HEK293 (cell line): ENCODE measurements at regions not wholly inside any gene's neighbourhood (a gene's known extent, or its start where the extent isn't known, plus 50 kb on each side); places are given as distances from the start of the nearest gene placed in this dataset.

Experiments used
- KLF9 ChIP-seq: fragments of 450-650 bp; formaldehyde crosslinking; IDR thresholded peaks from 2 replicates; pipeline ENCODE4 v1.5.1; 2016; ENCODE audit warnings: missing biosample characterization, missing genetic modification characterization, low read depth
- PRDM10 ChIP-seq: fragments of 450-650 bp; formaldehyde crosslinking; IDR thresholded peaks from 2 replicates; pipeline ENCODE4 v1.5.1; 2016; ENCODE audit warnings: missing biosample characterization, missing genetic modification characterization
- ZBTB7A ChIP-seq: fragments of 450-650 bp; formaldehyde crosslinking; IDR thresholded peaks from 2 replicates; pipeline ENCODE4 v1.5.1; 2016; ENCODE audit warnings: low read depth, missing biosample characterization, missing genetic modification characterization
- ZNF341 ChIP-seq: fragments of 450-650 bp; formaldehyde crosslinking; IDR thresholded peaks from 2 replicates; pipeline ENCODE4; 2016; ENCODE audit warnings: low read depth, missing biosample characterization, missing genetic modification characterization
- ZNF350 ChIP-seq: fragments of 450-650 bp; formaldehyde crosslinking; IDR thresholded peaks from 2 replicates; pipeline ENCODE4 v1.5.0; 2017; ENCODE audit warnings: missing biosample characterization, mild to moderate bottlenecking, missing genetic modification characterization
- ZNF561 ChIP-seq: fragments of 450-650 bp; IDR thresholded peaks from 2 replicates; pipeline ENCODE4 v1.5.1; 2018; ENCODE audit warnings: missing biosample characterization, missing genetic modification characterization, borderline replicate concordance
- ZNF658 ChIP-seq: fragments of 450-650 bp; formaldehyde crosslinking; IDR thresholded peaks from 2 replicates; pipeline ENCODE4; 2016; ENCODE audit warnings: missing biosample characterization, missing genetic modification characterization
- ZNF701 ChIP-seq: fragments of 450-650 bp; formaldehyde crosslinking; IDR thresholded peaks from 2 replicates; pipeline ENCODE4 v1.5.1; 2016; ENCODE audit warnings: missing biosample characterization, missing genetic modification characterization
- TF ChIP-seq, protein P1 (sequence below): fragments of 450-650 bp; formaldehyde crosslinking; IDR thresholded peaks from 2 replicates; pipeline ENCODE4 v1.5.1; 2016; ENCODE audit warnings: missing biosample characterization, missing genetic modification characterization

DNA sequence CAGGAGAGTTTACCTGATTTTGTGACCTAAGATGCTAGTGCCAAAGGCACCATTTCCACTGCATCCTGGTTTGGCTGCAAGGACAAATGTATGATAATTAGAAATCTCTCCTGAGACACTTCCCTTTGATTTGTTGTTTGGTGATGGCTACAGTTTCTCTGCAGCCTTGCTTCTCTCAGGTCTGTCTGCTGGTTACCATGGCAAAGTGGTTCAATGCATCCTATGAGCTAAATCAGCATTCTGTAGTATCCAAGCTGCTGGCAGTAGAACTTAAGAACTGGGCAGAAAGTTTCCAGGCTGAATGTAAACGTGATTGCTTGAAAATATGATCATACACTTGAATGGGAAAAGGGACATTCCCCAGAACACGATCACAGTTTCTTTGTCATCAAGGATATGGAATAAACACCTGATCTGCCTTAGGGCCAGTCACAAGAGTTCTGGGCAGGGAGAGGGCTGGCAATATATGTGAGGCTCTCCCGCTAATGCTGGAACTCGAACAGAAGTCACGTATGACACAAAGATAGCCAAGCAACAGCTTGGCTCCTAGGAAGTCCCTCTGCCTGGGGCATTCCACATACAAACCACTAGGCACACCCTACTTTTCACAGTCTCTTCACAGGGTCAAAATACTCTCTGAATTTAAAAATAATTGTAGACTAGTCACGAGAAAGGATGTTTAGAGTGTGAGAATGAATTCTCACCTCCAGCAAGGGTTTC, 138.1 kb upstream of the GRAMD2B start:
- TF ChIP-seq ZNF701 (tag by site-specific recombination) (no peak), ZNF658 (tag by site-specific recombination) (no peak), KLF9 (tag by site-specific recombination) (no peak), ZNF341 (no peak), ZNF561 (tag by site-specific recombination) (no peak), PRDM10 (tag by site-specific recombination) (no peak), ZNF350 (no peak), ZBTB7A (tag by site-specific recombination) (no peak)
- TF ChIP-seq, protein P1, sequence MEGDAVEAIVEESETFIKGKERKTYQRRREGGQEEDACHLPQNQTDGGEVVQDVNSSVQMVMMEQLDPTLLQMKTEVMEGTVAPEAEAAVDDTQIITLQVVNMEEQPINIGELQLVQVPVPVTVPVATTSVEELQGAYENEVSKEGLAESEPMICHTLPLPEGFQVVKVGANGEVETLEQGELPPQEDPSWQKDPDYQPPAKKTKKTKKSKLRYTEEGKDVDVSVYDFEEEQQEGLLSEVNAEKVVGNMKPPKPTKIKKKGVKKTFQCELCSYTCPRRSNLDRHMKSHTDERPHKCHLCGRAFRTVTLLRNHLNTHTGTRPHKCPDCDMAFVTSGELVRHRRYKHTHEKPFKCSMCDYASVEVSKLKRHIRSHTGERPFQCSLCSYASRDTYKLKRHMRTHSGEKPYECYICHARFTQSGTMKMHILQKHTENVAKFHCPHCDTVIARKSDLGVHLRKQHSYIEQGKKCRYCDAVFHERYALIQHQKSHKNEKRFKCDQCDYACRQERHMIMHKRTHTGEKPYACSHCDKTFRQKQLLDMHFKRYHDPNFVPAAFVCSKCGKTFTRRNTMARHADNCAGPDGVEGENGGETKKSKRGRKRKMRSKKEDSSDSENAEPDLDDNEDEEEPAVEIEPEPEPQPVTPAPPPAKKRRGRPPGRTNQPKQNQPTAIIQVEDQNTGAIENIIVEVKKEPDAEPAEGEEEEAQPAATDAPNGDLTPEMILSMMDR (tag by site-specific recombination), result no peak
